HG03139 (cell line): ENCODE measurements at regions not wholly inside any gene's neighbourhood (a gene's known extent, or its start where the extent isn't known, plus 50 kb on each side); places are given as distances from the start of the nearest gene placed in this dataset.
"Not testable (repeated sequence)": the region's sequence is repeated elsewhere in the genome, so short reads cannot be mapped to it uniquely, and the experiment has no call there.

ENCODE experiments used
- ATAC-seq: cut with Tn5 transposase; IDR thresholded peaks from one replicate; pipeline ENCODE4 v1.9.1; 2021; ENCODE audit not compliant: unreplicated experiment

DNA sequence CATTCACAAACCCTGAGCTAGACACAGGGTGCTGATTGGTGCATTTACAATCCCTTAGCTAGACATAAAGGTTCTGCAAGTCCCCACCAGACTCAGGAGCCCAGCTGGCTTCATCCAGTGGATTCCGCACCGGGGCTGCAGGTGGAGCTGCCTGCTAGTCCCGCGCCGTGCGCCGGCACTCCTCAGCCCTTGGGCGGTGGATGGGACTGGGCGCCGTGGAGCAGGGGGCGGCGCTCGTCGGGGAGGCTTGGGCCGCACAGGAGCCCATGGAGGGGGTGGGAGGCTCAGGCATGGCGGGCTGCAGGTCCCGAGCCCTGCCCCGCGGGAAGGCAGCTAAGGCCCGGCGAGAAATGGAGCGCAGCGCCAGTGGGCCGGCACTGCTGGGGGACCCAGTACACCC, 725.7 kb downstream of the TBC1D22A start:
- not testable (repeated sequence) for ATAC-seq

DNA sequence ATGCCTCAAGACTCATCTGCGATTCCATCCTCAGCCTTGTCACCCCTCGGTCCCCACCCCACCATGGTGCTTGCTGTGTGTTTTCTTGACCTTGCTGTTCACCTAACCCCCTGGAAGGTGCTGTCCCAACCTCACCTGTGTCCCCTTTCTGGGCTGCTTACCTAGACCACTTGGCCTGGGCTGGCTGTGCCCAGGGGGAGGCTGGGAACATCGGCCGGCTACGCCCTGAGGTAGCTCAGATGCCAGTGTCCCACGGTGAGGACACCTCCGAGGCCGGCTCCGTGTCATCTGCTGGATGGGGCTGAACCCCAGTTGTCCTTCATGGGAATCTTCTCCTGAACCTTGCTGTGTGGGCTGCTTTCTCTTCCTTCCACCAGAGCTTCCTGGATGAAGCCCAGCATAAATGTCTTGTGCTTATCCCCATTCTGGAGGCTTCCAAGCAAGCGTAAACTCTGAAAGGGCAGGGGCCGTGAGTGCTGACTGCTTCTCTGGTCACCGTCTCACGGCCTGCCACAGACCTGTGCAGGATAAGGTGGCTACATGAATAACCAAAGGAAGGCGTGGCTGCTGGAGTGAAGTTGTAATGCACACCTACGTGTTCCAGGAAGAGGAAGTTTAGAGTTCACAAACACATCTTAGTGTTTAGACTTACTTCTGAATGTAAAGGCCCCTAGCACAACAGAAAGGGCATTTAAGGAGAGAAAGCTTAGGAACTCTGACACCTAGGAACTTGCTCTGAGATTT, 724.3 kb downstream of the TBC1D22A start:
- ATAC-seq: no peak

DNA sequence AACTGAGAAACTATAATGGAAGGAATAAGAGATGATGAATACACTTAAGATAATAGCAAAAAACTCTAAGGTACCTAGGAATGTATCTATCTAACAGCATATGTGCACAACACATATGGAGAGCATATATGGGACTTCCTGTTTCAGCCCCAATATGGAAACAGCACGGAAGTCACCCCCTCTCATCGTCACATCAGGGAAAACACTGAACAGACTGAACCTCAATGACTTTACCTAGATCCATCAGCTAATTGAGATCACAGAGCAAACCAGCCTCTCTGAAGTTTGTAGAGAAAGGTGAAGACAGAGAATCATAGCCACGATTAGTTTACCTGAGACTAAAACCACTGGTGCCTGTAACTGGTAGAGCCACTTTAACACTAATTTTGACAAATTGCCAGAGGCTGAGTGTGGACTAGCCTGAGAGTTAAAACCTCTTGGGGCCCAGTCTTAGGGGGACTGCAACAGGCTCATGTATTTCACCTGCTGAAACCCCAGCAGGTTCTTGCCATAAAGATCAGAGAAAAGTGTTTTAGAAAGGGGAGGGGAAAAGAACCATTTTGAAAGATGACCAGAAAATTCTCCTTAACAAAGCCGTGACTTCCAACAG, 722.6 kb downstream of the TBC1D22A start:
- ATAC-seq: no peak

DNA sequence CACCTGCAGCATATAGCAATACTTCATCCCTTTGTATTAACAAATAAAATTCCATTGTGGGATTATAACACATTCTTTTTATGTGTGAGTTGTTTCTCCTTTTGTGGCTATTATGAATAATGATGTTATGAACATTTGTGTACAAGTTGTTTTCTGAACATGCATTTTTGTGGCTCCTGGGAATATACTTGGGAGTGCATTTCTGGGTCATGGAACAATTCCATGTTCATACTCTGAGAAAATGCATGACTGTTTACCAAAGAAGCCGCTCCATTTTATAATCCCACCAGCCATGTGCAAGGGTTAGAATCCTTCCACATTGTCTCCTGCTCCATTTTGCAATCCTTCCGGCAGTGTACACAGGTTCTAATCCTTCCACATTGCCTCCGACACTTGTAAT, 713.8 kb downstream of the TBC1D22A start:
- ATAC-seq: no peak

DNA sequence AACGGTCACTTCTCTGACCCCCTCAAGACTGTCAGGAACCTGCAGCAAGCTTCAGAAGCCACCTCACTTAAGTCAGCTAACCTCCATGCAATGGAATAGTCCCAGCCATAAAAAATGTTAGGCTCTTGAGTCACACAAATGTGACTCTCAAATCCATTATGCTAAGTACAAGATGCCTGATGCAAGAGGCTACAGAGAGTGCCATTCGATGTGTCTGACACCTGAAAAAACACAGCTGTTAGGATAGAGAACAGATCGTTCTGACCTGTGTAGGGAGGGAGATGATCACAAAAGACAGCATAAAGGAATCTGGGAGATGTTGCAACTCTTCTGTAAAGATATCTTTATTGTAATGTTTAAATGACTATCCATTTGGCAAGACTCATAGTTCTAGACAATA, 712.4 kb downstream of the TBC1D22A start:
- no peak for ATAC-seq

DNA sequence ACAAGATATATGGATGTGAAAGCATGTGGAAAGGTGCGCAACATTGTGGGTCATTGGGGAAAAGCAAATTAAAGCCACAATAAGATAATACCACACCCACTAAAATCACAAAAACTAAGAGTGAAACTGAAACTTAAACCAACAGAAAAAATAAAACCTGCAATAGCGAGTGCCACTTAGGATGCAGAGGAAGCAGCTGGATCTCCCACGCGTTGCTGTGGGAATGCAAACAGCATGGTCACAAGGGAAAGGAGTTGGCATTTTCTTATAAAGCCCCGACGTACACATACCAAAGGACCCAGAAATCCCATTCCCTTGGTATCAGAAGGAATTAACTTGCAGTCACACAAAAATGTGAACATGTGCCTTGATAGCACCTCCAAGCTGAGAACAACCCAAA, 712.0 kb downstream of the TBC1D22A start:
- ATAC-seq: no peak

DNA sequence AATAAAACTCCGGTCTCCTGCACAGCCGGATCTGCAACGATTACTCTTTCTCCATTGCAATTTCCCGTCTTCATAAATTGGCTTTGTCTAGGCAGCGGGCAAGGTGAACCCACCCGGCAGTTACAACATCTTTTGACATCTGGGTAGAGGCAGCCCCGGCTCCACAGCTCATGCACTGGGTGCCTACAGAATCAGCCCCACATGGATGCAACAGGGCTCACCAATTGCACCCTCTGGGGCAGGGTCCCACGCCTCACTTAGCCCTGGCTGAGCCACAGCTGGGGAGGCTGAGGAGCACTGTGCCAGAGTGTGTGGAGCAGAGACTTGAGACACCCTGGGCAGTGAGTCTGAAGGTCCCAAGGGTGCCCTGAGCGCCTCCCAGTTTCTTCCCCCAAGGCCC, 710.2 kb downstream of the TBC1D22A start:
- no peak for ATAC-seq

DNA sequence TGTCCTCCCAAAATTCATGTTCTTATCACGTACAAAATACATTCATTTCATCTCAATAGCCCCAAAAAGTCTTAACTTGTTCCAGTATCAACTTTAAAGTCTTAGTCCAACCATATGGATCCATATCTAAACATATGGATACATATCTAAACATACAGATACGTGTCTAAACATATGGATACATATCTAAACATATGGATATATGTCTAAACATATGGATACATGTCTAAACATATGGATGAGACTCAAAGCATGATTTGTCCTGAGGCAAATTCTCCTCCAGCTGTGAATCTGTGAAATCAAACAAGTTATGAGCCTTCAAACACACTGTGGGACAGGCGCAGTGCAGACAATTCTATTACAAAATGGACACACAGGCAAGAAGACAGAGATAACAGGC, 709.0 kb downstream of the TBC1D22A start:
- no peak for ATAC-seq

DNA sequence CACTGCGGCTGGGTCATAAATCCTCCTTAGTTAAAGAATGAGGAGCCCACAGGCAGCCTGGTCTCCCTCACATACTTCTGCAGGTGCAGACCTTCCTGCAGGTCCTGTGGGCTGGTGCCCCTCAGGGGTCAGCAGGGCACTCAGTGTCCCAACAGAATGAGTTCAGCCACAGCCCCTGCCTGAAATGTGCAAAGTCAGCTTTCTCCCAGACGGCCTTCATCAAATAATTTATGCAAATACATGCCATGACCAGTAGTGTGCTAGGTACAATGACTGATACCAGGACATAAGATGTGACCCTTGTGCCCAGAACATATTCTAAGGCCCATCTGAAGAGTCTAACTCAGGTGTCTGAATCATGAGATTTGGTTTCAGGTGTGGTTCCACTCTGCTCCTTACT, 703.4 kb downstream of the TBC1D22A start:
- ATAC-seq: no peak

DNA sequence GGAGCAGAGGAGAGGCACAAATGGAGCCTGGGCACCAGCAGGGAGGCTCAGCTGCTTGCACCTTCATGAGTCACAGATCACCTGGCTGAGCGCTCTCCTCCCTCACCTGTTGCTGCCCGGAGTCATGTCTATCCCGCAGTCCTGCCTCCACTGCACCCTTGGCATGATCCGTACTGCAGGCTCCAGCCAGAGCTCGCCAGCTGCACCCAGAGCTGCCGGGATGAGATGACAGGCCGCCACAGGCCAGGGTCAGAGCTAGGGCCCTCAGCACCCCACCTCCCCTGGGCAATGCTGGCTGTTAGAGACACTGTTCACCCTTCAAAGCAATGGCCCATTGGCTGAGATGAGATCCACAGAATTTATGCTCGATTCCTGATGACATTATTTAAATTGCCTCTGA, 702.8 kb downstream of the TBC1D22A start:
- no peak for ATAC-seq

DNA sequence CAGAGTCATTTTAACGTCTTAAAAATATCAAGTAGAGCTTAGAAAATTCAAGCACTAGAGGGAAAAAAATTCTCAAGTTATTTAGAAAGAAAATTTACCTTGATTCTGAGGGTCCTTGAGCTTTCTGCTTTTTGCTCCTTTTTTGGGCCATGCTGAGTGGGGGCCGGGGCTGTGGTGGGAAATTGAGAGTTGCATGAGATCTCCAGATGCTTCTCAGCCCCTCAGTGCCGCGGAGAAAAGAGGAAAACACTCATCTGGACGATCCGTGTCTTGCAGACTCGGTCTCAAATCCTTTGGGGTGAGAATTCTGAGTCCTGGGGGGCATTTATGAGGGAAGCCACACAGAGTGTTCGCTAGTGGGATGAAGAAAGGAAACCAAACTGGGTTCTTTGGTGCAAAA, 700.8 kb downstream of the TBC1D22A start:
- no peak for ATAC-seq

DNA sequence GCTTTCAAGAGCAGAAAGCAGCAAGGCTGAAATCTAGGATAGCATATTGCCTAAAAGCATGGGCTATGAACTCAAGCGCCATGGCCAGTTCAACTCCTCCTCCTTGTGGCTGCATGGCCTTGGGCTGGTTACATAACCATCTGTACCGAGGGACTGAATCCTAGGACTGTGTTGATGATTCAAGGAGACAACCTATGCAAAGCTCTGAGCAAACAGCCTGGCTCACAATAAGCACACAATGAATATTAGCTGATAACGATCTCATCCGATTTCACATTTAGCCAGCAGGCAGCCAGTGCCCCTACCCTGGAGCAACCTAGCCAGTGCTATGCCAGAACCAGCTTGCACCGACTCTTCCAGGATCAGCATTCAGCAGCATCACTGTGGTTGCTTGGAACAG, 698.4 kb downstream of the TBC1D22A start:
- no peak for ATAC-seq

DNA sequence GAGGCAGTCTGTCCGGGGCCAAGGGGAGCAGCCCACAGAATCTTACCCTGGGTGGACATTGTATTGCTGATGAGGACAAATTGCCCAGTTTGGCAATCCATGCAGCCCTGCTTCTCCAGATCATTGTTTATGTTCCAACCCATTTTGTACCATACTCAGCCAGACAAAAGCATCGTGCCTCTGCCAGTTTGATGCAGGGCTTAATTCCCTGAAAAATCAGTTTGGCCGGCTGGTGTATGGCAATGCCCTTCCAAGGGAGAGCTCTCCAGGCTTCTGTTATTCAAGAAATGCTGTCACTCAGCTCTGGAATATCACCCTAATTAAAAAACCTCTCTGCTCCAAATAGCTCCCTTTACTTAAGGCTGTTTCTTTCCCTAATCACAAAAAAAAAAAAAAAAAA, 697.7 kb downstream of the TBC1D22A start:
- ATAC-seq: no peak

DNA sequence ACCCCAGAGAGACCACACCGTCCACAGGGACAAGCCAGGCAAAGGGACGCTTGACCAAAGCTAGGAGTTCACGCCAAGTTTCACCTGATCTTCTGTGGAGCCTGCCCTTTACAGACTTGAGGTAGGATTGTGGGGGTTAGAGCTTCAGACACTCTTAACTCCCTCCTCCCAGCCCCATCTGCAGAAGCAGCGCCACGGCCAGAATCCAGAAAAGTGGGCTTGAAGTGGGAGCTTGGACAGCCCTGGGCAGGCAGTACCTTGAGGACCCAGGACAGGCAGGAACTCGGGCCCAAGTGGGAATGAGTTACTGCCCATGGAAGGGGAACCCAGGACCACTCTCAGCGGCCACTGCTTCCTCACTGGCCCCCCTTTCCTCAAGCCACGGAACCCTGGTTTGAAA, 695.9 kb downstream of the TBC1D22A start:
- no peak for ATAC-seq

DNA sequence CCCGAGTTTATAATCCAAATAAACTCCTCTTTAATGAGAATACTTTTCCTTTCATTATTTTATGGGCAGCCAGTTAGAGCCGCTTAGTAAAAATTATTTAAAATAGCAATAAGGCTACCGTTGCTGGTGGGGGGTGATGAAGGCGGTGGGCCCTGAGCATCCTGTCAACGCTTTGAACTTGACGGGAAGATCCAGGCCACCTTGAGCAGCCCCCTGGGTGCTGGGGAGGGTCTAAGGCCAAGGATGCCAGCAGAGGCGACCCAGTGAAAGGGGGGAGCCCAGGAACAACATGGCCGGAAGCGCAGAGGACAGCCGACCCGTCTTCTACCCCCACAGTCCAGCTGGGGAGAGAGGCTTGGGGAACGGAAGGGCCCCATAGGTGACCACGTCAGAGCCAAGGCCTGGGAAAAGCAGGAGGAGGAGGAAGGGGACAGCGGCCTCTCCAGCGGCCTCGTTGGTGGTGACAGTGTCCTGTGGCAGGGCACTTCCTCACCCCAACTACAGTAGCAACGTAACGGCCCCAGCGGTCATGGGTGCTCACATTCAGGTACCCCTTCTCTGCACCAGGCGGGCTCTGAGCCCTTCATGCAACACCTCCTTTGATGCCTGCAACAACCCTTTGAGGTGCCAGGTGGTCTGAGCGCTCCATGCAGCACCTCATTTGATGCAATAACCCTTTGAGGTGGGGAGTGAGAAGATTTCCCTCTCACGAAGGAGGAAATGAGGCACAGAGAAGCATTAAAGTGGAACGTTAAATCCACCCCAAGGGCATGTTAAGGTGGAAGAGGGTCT, 695.3 kb downstream of the TBC1D22A start:
- no peak for ATAC-seq

DNA sequence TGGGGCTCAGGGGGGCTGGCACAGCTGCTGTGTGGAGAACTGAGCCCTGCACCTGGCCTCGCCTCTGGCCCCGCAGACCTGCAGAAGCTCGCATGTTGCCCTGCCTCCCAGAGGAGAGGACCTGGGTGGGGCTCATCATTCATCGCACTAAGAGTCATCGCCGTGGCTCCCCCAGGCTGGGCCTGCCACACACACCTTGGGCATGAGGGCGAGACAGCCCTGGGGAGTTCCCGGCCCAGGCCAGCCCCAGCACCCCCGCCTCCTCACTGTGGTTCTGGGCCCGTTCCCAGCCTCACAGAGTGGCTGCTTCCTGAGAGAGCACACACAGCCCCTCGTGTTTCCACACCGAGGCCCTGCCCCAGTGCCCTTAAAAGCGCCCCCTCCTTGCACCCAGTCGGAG, 694.6 kb downstream of the TBC1D22A start:
- no peak for ATAC-seq

DNA sequence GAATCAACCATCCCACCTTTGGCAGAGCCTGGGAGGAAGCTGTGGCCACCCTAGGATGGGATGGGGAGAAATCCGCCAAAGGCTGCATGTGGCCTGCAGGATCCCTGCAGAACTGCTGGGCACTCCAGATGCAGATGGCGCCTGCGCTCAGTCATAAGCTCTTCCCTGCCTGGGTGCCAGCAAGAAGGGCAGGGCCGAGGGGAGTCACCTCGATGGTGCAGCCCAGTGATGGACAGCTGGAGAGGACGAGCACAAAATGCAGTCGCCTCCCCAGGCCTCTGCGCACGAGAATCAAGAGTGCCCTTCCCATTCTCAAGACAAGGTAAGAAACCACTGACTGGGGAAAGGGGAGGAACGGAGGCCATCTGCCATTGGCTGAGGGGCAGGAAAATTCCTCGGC, 693.6 kb downstream of the TBC1D22A start:
- ATAC-seq: no peak

DNA sequence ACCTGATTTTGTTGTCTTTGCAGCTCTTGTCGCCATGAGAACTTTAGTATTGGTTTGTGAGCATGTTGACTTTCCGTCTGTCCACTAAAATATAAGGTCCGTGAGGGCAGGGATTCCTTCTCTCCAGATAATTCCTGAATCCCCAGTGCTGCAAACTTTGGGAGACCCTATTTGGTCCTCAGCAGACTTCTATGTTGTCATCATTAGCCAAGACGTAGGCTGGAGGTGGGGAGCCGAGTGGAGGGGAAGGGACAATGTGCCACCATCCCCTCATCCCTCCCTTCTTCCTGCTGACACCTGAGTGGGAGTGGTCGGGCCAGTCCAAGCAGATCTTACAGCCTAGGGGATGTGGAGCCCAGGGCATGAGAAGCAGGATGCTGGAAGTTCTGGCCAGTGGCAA, 690.6 kb downstream of the TBC1D22A start:
- no peak for ATAC-seq

DNA sequence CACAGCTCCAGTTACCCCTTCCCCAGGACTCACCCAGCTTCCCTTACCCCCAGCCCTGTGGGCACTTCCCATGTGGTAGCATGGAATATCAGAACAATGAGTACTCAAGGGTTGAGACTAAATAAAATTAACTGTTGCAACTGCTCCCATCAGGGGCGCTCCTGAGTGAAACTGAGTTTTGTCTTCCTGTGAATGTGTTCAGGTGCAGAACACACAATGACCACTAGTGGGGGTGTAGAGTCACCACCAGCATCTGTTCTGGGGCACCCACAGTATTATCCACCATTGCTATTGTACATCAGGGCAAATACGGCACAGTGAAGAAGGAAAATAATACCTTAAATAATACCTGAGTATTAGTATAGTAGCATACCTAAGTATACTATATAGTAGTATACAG, 689.7 kb downstream of the TBC1D22A start:
- ATAC-seq: no peak

DNA sequence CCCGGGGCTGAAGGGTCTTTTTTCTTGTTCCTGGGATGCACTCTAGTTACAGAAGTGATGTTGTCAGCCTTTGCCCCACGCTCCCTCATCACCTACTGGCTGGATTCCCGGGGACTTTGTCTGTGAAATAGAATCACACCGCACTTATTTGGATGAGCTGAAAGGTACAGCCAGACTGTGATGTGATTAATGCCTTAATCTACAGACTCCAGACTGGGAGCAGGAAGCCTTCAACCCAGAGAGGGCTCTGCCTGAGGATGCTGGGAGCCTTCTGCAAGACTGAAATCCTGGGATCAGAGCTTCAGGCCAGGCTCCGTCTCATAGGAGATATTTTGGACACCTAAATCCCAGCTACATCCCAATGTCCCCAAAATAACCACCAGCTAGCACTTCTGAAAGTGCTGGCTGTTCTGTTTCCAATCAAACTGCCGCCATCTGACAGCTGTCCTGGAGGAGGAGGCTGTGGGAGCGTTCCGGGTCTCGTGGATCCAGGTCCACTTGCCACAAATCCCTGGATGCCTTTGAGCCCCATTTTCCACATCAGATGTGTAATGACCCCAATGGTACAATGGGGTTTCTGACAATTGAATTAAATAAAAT, 688.5 kb downstream of the TBC1D22A start:
- no peak for ATAC-seq

DNA sequence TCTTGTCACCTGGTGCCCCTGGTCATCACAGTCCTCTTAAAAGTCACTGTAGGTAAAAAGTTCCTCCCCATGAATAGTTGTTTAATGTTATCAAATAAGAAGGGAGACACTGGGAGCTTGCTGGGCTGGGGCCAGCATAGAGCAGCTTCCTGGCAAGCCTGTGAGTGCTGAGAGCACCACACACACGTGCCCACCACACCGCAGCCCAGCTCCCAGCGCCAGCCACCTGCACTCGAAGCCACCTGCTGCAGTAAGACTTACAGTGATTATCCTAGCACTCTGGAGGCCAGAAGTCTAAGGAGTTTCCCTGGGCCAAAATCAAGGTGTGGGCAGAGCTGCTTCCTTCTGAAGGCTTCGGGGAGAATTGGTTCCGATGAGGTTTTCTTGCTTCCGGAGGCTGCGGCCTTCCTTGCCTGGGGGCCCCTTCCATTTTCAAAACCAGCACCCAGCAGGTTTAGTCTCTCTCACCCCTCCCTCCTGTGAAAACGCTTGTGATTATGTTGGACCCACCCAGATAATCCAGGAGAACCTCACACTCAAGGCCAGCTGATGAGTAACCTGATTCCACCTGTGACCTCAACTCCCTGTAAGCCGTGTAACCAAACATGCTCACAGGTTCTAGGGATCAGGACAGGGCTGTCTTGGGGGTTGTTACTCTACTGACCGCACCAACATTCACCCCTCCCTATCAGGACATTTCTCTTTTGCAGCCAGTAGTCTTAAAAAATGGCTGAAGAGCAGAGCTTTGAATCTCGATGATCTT, 687.2 kb downstream of the TBC1D22A start:
- no peak for ATAC-seq
